CD4-positive, alpha-beta memory T cell (primary cell): ENCODE measurements at regions not wholly inside any gene's neighbourhood (a gene's known extent, or its start where the extent isn't known, plus 50 kb on each side); places are given as distances from the start of the nearest gene placed in this dataset.
"Not testable (repeated sequence)": the region's sequence is repeated elsewhere in the genome, so short reads cannot be mapped to it uniquely, and the experiment has no call there.

Experiments used
- CTCF ChIA-PET: fragments of 350-600 bp; sonication (Branson Sonifier 250); formaldehyde crosslinking; loops from one replicate; lab custom pipeline; 2021; ENCODE audit warnings: inconsistent platforms; ENCODE audit not compliant: partially characterized antibody; lab: Charles Lee
- POLR2A ChIA-PET: fragments of 350-600 bp; sonication (Branson Sonifier 250); formaldehyde crosslinking; loops from one replicate; lab custom pipeline; 2021; ENCODE audit not compliant: partially characterized antibody; lab: Charles Lee
- DNase-seq, 5 donors: peaks; one replicate each; pipeline versions ENCODE4 v3.0.0 to v3.0.0-alpha.2; 2020 to 2022; ENCODE audit warnings: mixed read lengths in 1 of 5
- H3K27ac ChIP-seq: one replicate; pipeline ENCODE4 v1.7.0; 2013; ENCODE audit warnings: low read depth, low read length
- H3K27me3 ChIP-seq: 2 replicates; pipeline ENCODE4 v1.7.0; 2013; ENCODE audit warnings: mild to moderate bottlenecking, low read length, moderate library complexity; ENCODE audit not compliant: insufficient read depth
- H3K36me3 ChIP-seq: 2 replicates; pipeline ENCODE4 v1.7.0; 2013; ENCODE audit warnings: mild to moderate bottlenecking, low read length, moderate library complexity; ENCODE audit not compliant: insufficient read depth
- H3K4me1 ChIP-seq: 2 replicates; pipeline ENCODE4 v1.7.0; 2013; ENCODE audit warnings: mild to moderate bottlenecking, low read length, moderate library complexity; ENCODE audit not compliant: insufficient read depth
- H3K4me3 ChIP-seq, 2 donors: one replicate each; pipeline ENCODE4 v1.7.0; 2013; ENCODE audit warnings: low read length in 2 of 2, mild to moderate bottlenecking in 1 of 2
- H3K9me3 ChIP-seq, 2 donors: one replicate each; pipeline ENCODE4 v1.7.0; 2013; ENCODE audit warnings: low read length in 2 of 2, control low read depth in 1 of 2; ENCODE audit not compliant: control insufficient read depth in 1 of 2
- H3K27ac Mint-ChIP-seq, 7 donors: one replicate each; pipeline ENCODE4 v1.8.0; 2020 to 2021; ENCODE audit warnings: mixed read lengths in 7 of 7, mild to moderate bottlenecking in 6 of 7, inconsistent platforms in 3 of 7, moderate library complexity in 3 of 7
- H3K27me3 Mint-ChIP-seq, 2 donors: one replicate each; pipeline ENCODE4 v1.8.0; 2020 to 2021; ENCODE audit warnings: mixed read lengths in 2 of 2
- H3K36me3 Mint-ChIP-seq, 2 donors: one replicate each; pipeline ENCODE4 v1.8.0; 2020 to 2021; ENCODE audit warnings: mixed read lengths in 2 of 2, inconsistent platforms in 1 of 2, mild to moderate bottlenecking in 1 of 2
- H3K4me1 Mint-ChIP-seq, 4 donors: one replicate each; pipeline ENCODE4 v1.8.0; 2020 to 2021; ENCODE audit warnings: mixed read lengths in 4 of 4, mild to moderate bottlenecking in 1 of 4
- H3K4me3 Mint-ChIP-seq, 8 donors: one replicate each; pipeline ENCODE4 v1.8.0; 2020 to 2021; ENCODE audit warnings: mixed read lengths in 8 of 8, mild to moderate bottlenecking in 7 of 8, moderate library complexity in 6 of 8, inconsistent platforms in 3 of 8
- H3K9me3 Mint-ChIP-seq, 8 donors: one replicate each; pipeline ENCODE4 v1.8.0; 2020 to 2021; ENCODE audit warnings: mixed read lengths in 8 of 8, mild to moderate bottlenecking in 5 of 8, inconsistent platforms in 3 of 8, moderate library complexity in 1 of 8
- intact Hi-C: fragments of 100-400 bp; cut with micrococcal nuclease; formaldehyde crosslinking; loops from one replicate; pipeline ENCODE4 v1.15.1; 2023

- H3K4me1 ChIP-seq = peaks cover 10% of the 10 kb centered on the region
- H3K9me3 ChIP-seq = no peaks in the 10 kb centered on the region
- intact Hi-C loops = no loop called here
- no peak for DNase-seq
- H3K4me3 ChIP-seq = no peak overlapping the region
- ChIA-PET CTCF (no interaction called here), POLR2A (no interaction called here)
- Mint-ChIP-seq H3K4me3 (no peak overlapping the region), H3K36me3 (peaks cover 2 to 6% of the 10 kb centered on the region in 2 donors), H3K27ac (no peak overlapping the region), H3K4me1 (peaks cover 11 to 15% (median 15%) of the 10 kb centered on the region in 4 donors), H3K9me3 (peaks cover 0 to 1% (median 0%) of the 10 kb centered on the region in 8 donors), H3K27me3 (no peaks in the 10 kb centered on the region)
- H3K36me3 ChIP-seq = no peaks in the 10 kb centered on the region
- H3K27me3 ChIP-seq = no peaks in the 10 kb centered on the region
- no peak overlapping the region for H3K27ac ChIP-seq
Measured at GRCh38 chr5:93941897-93942296, 200.5 kb upstream of the POU5F2 start.

GRCh38 chr5:93933269-93933668 lies 191.9 kb upstream of the POU5F2 start:
- intact Hi-C loops, DNase-seq, H3K4me1 Mint-ChIP-seq, H3K27ac Mint-ChIP-seq, H3K4me1 ChIP-seq, H3K4me3 ChIP-seq, H3K27me3 Mint-ChIP-seq, H3K36me3 ChIP-seq, H3K27ac ChIP-seq, H3K9me3 ChIP-seq, POLR2A ChIA-PET, CTCF ChIA-PET, H3K27me3 ChIP-seq, H3K4me3 Mint-ChIP-seq: not testable (repeated sequence)
- Mint-ChIP-seq H3K36me3 (peaks cover 23 to 32% of the 10 kb centered on the region in 2 donors), H3K9me3 (peaks cover 0 to 12% (median 5%) of the 10 kb centered on the region in 8 donors)

GRCh38 chr5:93930098-93930497 lies 188.7 kb upstream of the POU5F2 start:
- H3K27me3 Mint-ChIP-seq = no peaks in the 10 kb centered on the region
- H3K4me3 Mint-ChIP-seq = no peak overlapping the region
- peaks cover 17 to 28% of the 10 kb centered on the region in 2 donors for H3K36me3 Mint-ChIP-seq
- Histone ChIP-seq H3K4me3 (no peak overlapping the region), H3K9me3 (no peaks in the 10 kb centered on the region), H3K4me1 (no peaks in the 10 kb centered on the region), H3K27me3 (no peaks in the 10 kb centered on the region), H3K36me3 (no peaks in the 10 kb centered on the region), H3K27ac (no peak overlapping the region)
- ChIA-PET POLR2A (no interaction called here), CTCF (no interaction called here)
- no peak for DNase-seq
- peaks cover 0 to 11% (median 4%) of the 10 kb centered on the region in 8 donors for H3K9me3 Mint-ChIP-seq
- H3K4me1 Mint-ChIP-seq = peaks cover 0 to 5% (median 1%) of the 10 kb centered on the region in 4 donors
- no peak overlapping the region for H3K27ac Mint-ChIP-seq
- intact Hi-C loops = no loop called here

- Mint-ChIP-seq H3K27ac (no peak overlapping the region), H3K4me3 (no peak overlapping the region), H3K27me3 (no peaks in the 10 kb centered on the region), H3K9me3 (peaks cover 0 to 7% (median 1%) of the 10 kb centered on the region in 8 donors), H3K4me1 (peaks cover 0 to 5% (median 1%) of the 10 kb centered on the region in 4 donors), H3K36me3 (peaks cover 10 to 19% of the 10 kb centered on the region in 2 donors)
- Histone ChIP-seq H3K36me3 (no peaks in the 10 kb centered on the region), H3K4me1 (no peaks in the 10 kb centered on the region), H3K27ac (no peak overlapping the region), H3K4me3 (no peak overlapping the region), H3K27me3 (no peaks in the 10 kb centered on the region), H3K9me3 (no peaks in the 10 kb centered on the region)
- CTCF ChIA-PET = no interaction called here
- POLR2A ChIA-PET = no interaction called here
- DNase-seq = no peak
- intact Hi-C loops = no loop called here
Measured at GRCh38 chr5:93929131-93929530, 187.7 kb upstream of the POU5F2 start.

GRCh38 chr5:93926831-93927620 lies 185.6 kb upstream of the POU5F2 start:
- intact Hi-C loops = no loop called here
- no peaks in the 10 kb centered on the region for H3K9me3 Mint-ChIP-seq
- H3K36me3 ChIP-seq = no peaks in the 10 kb centered on the region
- H3K27ac Mint-ChIP-seq = peak overlapping the region in 2 of 7 donors; percentile 1 to 48
- H3K4me1 ChIP-seq = no peaks in the 10 kb centered on the region
- no peaks in the 10 kb centered on the region for H3K27me3 Mint-ChIP-seq
- ChIA-PET CTCF (no interaction called here), POLR2A (no interaction called here)
- H3K36me3 Mint-ChIP-seq = peaks cover 3 to 9% of the 10 kb centered on the region in 2 donors
- H3K4me3 Mint-ChIP-seq = no peak overlapping the region
- H3K27ac ChIP-seq = no peak overlapping the region
- no peaks in the 10 kb centered on the region for H3K9me3 ChIP-seq
- no peaks in the 10 kb centered on the region for H3K27me3 ChIP-seq
- DNase-seq = no peak
- H3K4me3 ChIP-seq = no peak overlapping the region
- H3K4me1 Mint-ChIP-seq = peaks cover 0 to 5% (median under 1%) of the 10 kb centered on the region in 4 donors

- intact Hi-C loops = no loop called here
- H3K9me3 ChIP-seq = no peaks in the 10 kb centered on the region
- ChIA-PET POLR2A (no interaction called here), CTCF (interaction anchor here (1.0 kb wide), 1 partner anchor 9 kb away, joined by 3 read pairs; no protein-coding TSS in a partner anchor)
- H3K27me3 Mint-ChIP-seq = no peaks in the 10 kb centered on the region
- H3K4me3 Mint-ChIP-seq = no peak overlapping the region
- H3K36me3 Mint-ChIP-seq = peaks cover 9 to 11% of the 10 kb centered on the region in 2 donors
- no peaks in the 10 kb centered on the region for H3K36me3 ChIP-seq
- H3K27ac Mint-ChIP-seq = no peak overlapping the region
- H3K27me3 ChIP-seq = no peaks in the 10 kb centered on the region
- DNase-seq = no peak
- H3K4me1 ChIP-seq = no peaks in the 10 kb centered on the region
- no peak overlapping the region for H3K4me3 ChIP-seq
- H3K9me3 Mint-ChIP-seq = no peaks in the 10 kb centered on the region
- peaks cover 0 to 9% (median 2%) of the 10 kb centered on the region in 4 donors for H3K4me1 Mint-ChIP-seq
- H3K27ac ChIP-seq = no peak overlapping the region
Measured at GRCh38 chr5:93925321-93925720, 183.9 kb upstream of the POU5F2 start.

- no peaks in the 10 kb centered on the region for H3K36me3 ChIP-seq
- no peaks in the 10 kb centered on the region for H3K9me3 ChIP-seq
- H3K36me3 Mint-ChIP-seq = peaks cover 9 to 11% of the 10 kb centered on the region in 2 donors
- ChIA-PET CTCF (interaction anchor here (1.0 kb wide), 1 partner anchor 8 kb away, joined by 3 read pairs; no protein-coding TSS in a partner anchor), POLR2A (no interaction called here)
- H3K27ac Mint-ChIP-seq = no peak overlapping the region
- intact Hi-C loops = no loop called here
- no peaks in the 10 kb centered on the region for H3K4me1 ChIP-seq
- DNase-seq = no peak
- no peaks in the 10 kb centered on the region for H3K27me3 ChIP-seq
- H3K27ac ChIP-seq = no peak overlapping the region
- H3K4me1 Mint-ChIP-seq = peaks cover 0 to 9% (median 1%) of the 10 kb centered on the region in 4 donors
- H3K9me3 Mint-ChIP-seq = no peaks in the 10 kb centered on the region
- H3K4me3 Mint-ChIP-seq = no peak overlapping the region
- H3K27me3 Mint-ChIP-seq = no peaks in the 10 kb centered on the region
- H3K4me3 ChIP-seq = no peak overlapping the region
Measured at GRCh38 chr5:93924628-93925027, 183.2 kb upstream of the POU5F2 start.
